GM18873 (cell line): ENCODE measurements at regions not wholly inside any gene's neighbourhood (a gene's known extent, or its start where the extent isn't known, plus 50 kb on each side); places are given as distances from the start of the nearest gene placed in this dataset.
"Not testable (repeated sequence)": the region's sequence is repeated elsewhere in the genome, so short reads cannot be mapped to it uniquely, and the experiment has no call there.

Source experiments
- ATAC-seq: cut with Tn5 transposase; IDR thresholded peaks from one replicate; pipeline ENCODE4 v1.9.1; 2021; ENCODE audit warnings: mild to moderate bottlenecking, moderate library complexity, moderate number of reproducible peaks; ENCODE audit not compliant: unreplicated experiment, low FRiP score

DNA sequence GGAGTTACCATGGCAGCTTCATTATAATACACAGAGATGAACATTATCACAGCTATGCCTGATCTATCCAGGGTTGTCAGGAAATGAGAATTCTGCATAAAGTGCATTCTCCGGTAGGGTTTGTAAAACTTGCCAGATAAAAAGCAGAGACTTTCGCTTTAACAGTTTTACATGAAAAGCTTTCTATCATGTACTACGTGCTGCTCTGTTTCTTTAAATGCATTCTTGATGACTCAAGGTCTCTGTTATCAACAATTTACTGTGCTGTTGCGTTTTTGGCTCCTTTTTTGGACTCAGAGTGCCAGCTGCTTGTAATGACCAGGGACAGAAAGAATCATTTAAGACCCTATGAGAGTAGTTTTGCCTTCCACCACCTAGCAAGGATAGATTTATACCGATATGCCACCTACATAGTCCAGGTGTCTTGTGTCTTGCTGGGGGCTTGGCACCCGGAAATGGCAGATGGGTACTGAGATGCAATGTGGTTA lies 371.2 kb downstream of the BTG1 start:
- ATAC-seq = no peak

DNA sequence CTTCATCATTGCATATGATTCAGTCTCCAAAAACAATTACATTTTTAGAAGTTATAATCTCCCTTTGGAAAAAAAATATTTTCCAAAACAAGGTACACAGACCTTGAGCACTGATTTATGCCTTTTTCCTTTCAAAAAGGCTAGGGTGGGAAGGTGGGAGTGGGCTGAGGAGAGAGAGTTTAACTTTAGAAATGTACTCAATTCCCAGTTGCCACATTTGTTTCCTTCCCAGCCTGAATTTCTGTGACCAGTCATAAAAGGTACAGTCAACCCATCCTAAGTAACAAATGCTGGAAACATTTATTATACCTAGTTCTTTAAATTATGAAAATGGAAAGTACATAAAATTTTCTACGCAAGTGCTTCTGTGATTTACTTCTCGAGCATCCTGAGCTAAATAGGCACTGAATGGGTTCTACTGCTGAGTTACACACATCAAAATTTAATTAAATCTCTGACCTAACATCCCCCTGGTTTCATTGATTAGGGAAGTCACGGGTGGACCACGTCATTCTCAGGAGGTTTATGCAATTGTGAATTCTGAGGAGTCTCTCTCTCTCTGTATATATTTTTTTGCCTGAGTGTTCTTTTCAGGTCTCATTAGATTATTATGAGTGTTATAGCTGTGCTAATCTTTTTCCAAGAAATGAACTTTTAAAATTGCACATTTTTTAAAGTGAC lies 371.8 kb downstream of the BTG1 start:
- ATAC-seq = no peak

DNA sequence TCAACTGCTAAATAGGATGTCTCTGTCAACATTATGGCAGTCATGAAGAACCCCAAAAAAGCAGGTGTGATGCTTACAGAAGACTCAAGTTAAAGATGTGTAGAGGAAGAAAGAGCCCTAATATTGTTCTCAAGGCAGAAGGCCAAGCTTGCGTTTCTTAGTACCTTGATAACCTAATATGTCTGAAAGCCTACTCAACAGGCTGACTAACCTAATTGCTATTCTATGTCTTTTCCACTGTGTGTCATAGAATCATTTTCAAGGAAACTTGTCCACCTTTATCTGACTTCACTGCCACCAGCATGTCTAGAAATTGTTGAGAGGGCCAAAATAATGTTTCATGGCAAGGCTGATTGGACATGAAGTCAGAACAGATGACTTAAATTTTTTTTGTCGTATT lies 373.2 kb downstream of the BTG1 start:
- ATAC-seq = no peak

DNA sequence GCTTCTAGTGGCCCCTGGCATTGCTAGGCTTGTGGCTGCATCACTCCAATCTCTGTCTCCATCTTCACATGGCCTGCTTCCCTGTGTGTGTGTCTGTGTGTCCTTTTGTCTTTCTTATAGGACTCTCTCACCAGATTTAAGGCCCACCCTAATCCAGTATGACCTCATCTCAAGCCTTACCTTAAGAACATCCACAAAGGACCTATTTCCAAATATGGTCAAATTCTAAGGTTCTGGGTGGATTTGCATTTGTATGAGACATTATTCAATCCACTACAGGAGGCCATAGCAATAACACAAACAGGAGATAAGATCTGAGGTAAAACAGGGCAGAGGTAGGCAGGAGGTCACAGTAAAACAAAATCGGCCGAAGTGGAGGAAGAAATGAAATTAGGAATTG lies 375.9 kb downstream of the BTG1 start:
- ATAC-seq = no peak

DNA sequence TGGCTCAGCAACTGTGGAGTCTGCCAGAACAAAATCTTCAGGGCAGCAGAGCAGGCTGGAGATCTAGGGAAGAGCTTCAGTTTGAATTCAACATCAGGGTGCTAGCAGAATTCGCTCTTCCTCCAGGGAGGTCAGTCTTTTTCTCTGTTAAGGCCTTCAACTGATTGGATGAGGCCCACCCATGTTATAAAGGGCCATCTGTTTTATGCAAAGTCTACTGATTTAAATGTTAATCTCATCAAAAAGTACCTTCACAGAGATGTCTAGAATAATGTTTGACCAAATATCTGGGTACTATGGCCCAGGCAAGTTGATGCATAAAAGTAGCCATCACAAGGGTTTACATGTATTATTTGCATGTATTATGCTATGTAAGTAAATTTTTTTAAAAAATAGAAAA lies 378.4 kb downstream of the BTG1 start:
- ATAC-seq = no peak

DNA sequence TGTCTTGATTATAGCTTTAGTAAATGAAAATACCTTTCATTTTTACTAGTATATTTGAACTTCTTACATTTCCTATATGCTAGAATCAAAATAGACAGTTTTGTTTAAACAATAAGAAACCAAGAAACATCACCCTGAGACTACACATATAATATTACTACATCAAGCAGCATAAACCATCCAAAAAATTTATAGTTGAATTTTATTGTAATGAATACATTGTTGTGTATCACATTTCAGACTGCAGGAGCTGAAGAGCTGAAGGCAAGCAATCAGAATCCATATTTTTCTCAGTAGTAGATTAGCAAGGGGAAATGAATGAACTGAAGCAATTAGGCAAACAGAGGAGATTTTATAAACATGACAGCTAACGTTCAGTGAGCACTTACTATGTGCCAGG lies 379.2 kb downstream of the BTG1 start:
- ATAC-seq = no peak

DNA sequence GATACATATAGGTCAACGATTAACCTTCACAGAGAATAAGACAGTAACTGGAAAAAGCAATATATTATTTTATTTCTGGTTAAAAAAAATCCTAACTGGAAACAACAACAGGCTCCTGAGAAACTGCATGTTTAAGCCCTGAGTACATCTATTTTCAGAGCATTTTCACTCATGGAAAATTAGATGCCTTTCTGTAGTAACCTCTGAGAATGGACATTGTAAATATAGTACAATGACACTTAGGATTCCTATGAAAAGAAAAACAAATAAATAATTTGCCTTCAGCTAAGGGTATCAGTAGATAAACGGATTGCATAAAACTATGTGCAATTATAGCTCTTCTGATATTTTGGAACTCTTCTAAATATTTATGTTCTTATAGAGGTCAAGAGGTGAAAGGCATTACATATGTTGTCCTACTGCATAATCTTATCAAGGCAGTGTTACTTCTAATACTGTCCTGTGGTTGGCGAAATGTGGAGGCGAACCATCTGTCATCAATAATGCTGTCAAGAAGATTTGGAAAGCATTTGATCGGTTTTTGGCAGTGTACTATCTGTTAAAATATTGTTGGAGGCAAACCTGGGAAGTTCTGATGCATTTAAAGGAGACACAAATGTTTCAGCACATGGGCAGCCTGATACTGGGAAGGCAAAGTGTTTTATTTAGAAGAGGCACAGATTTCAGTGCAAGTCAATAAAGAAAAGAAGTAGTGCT lies 381.8 kb downstream of the BTG1 start:
- ATAC-seq = no peak

DNA sequence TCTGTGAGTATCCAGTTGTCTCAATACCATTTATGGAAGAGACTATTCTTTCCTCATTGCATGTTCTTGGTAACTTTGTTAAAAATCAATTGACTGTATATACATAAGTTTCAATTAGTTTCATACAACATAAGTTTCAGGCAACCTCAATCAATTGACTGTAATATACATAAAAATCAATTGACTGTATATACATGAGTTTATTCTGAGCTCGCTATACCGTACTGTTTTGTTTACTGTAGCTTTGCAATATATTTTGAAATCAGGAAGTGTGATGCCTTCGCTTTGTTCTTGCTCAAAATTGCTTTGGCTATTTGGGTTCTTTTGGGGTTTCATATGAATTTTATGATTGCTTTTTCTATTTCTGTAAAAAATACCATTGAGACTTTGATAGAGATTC lies 392.0 kb downstream of the BTG1 start:
- ATAC-seq = no peak

DNA sequence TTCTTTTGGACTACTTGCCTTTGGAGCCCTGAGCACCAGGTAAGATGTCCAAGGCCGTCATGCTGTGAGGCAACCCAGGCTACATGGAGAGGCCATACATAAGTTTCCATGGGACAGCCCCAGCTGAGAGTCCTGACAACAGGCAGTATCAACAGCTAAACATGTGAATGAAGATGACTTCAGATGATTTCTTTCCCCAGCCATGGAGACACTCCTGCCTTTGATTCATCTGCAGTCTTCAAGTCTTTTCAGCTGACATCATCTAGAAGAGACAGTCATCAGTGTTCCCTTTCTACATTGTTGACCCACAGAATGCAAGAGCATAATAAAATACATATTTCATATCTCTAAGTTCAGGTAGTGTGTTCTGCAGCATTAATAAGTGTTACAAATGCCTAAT lies 398.7 kb downstream of the BTG1 start:
- ATAC-seq = no peak

DNA sequence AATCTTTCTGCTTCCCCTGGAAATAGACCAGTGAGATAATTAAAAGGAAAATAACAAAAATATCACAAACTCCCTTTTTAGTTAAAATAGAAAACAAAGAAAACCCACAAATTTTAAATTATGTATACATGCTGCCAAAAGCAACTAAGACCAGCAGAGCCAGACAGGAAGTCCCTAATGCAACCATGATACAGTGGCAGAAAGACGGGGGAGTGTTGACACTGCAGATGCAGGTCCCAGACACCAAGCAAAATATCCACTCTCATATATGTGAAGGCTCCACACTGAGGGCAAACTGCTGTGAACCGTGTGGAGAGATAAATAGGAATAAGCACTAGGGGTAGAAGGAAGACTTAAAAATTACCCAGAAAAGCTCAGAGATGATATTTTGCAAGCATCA lies 401.0 kb downstream of the BTG1 start:
- ATAC-seq = no peak

DNA sequence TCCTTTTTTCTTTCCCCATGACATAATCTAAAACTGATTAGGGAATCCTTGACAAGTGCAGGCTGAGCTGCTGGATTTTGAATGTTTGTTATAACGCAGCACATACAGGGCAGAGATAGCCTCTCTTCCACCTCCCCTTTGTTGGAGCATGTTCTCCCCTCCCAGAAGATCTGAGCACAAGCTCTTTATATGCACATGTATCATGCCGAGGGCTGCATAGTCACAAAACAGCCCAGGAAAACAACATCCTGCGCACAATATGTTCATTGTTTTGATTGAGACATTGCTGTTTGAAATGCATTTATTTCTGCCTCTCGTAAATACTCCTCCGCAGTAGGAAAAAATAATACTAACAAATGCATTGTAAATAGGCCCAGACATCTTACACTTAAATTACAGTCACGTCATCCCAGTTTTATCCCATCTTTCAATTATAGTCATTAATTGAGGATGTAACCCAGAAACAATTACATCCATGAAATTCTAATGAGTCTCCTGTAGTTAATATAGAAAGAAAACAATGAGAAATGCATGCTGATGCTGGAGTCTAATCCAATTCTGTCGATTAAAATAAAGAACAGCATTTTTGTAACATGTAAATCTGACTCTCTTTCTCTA lies 401.8 kb downstream of the BTG1 start:
- ATAC-seq = no peak

DNA sequence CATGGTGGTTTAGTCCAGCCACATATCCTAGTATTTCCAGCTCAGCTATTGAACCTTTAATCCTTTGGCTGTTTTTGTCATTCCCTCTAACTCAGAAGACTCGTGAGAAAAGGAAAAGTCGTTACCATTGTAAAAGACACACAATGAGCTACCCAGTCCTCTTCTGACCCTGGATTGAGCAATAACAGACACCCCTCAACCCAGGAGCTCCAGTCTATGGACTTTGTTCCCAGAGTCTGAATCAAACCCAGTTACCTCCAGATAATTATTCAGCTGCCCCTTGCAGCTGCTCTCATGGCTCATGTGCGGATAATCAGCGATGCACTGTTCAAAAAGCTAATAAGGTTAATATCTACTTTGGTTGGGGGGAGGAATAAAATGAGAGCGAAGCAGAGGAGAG lies 402.4 kb downstream of the BTG1 start:
- ATAC-seq = no peak

DNA sequence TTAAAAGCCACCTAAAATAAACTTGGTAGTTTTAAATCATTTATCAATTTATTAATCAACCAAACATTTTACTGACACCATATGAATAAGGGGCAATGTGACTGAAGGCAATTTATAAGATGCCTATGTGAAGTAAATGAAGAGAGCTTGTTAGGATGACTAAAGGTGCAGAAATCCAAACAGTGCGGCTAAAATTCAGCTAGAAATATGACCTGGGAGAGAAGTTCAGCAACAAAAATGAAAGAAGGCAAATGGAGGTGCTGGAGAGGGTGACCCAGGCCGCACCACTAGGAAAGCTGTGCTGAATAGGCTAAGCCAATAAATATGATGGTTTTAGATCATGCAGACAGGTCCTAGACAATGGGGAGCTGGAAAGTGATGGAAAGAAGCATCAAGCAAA lies 403.7 kb downstream of the BTG1 start:
- no peak for ATAC-seq

DNA sequence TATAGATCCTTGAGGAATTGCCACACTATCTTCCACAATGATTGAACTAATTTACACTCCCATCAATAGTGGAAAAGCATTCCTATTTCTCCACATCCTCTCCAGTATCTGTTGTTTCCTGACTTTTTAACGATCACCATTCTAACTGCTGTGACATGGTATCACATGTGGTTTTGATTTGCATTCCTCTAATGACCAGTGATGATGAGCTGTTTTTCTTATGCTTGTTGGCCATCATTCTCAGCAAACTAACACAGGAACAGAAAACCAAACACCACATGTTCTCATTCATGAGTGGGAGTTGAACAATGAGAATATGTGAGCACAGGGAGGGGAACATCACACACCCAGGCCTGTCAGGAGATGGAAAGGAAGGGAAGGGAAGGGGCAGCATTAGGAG lies 411.8 kb downstream of the BTG1 start:
- ATAC-seq = not testable (repeated sequence)

DNA sequence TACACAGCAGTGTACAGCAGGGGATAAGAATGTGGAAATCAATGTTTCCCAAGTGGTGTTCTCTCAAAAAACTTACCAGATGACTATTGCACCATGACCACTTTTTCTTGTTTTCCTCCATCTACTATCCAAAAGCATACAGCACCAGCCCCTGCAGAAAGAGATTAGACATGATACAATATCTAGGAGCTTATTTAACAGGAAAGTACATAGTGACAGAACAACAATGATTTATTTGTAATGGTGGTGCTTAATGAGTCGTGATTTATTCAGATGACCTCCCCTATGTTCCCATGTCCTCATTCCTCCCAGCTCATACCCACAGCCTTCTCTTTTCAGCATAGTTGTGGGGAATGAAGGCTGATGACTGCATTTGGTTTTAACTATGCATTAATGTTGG lies 413.6 kb downstream of the BTG1 start:
- ATAC-seq = no peak

DNA sequence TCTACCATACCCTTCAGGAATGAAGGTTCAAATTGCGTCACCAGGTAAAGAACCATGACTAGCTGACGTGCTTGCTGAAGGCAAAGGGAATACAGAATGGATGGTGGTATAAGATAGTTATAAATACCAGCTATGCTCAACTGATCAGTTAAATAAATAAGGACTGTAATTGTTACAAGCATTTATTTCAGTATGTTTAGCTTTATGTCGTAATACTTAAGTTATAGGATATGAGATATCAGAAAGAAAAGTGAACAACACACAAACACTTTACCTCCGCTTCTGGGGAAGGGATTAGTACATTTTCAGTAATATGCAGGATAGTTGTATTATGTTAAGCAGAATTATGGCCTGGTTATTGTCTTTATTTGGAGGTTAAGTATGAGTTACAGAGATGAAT lies 416.1 kb downstream of the BTG1 start:
- no peak for ATAC-seq

DNA sequence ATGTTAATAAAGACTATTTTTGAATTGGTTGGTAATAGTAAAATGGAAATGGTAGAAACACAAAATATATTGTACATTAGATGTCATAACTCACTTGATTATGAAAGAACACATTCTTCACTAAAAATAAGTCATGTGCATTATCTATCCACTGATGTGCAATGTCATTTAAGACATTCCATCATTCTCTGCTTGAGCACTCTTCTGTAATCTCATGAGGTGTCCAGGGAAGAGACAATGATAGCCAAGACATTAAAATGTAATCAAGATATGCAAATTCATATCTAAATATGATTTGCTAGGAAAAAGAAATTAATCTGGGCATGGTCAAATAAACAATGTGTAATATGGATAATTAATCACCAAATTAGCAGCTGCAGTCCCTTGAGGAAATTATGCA lies 422.5 kb downstream of the BTG1 start:
- no peak for ATAC-seq

DNA sequence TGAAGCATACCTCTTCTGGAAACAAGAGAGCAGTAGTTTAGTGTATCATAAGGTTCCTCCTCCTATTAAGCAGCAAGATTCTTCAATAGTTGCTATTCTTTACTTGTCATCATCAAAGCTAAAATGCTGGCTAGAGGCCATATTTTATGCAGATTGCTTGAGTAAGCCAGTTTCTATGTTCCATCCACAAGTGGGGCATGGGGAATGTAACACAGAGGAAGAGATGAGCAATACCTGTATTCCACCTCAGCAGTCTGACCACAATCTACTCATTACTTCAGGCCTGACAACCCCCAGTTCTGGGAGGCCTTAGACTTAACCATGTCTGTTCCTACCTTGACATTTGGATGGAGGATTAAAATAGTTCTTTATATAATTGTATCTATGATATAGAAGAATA lies 423.6 kb downstream of the BTG1 start:
- no peak for ATAC-seq

DNA sequence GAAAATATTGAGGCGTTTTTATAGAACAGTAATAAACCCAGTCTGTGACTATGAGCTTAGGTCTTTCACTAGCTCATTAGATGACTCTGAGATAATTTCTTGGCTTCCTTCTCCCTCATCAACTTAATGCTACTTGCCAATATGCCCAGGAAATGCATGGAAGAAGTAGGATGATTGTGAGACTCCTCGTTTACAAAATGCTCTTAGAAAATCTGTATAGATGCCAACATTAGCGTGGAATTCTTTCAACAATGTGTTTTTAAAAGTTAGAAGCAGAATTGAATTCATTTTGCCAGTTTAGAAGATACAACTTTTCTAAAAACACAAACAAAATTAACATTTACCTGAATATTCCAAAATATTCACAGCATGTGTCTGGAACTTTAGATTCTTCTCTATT lies 424.6 kb downstream of the BTG1 start:
- ATAC-seq = no peak

DNA sequence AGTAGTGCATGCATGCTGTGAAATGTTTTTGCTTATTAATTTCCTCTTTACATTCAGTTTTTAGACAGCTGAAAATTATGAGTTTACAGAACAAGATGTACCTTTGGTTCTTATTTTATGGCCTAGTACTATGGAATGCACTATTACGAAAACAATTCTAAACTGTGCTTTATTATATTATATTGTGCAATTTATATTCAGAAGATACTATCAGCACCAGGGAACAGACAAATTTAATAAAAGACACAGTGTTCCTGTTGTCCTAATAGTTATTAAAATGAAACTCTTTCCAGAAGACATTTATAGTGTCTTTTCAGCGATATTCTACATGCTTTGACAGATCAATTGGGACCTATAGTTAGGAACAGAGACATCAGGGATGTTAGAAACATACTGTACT lies 427.3 kb downstream of the BTG1 start:
- no peak for ATAC-seq

DNA sequence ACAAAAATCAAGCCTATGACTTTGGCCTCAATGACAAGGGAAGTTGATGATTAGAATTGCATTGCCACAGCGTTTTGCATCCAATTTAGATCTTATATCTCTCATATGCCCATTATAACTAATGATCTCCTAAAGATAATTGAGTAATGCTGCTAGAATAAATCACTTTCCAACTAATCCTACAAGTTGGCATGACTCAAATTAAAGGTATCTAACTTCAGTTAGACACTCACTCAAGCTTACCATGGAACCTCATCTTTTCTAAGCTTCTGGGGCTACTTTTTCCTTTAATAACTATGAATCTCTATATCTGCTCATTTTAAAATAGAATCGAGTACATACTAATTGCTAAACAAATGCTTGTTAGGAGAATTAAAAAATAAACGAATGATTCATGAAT lies 427.8 kb downstream of the BTG1 start:
- ATAC-seq = no peak

DNA sequence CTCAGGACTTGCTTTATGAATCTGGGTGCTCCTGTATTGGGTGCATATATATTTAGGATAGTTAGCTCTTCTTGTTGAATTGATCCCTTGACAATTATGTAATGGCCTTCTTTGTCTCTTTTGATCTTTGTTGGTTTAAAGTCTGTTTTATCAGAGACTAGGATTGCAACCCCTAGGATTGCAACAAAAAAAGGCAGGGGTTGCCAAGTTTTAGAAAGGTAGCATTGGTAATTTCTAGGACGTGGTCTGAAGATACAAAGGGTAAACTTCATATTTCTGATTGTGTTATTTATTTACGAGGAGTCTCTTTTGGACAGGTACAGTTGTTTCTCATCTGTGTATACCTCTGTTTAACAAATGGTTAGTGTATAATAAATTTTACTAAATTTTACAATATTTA lies 433.7 kb downstream of the BTG1 start:
- ATAC-seq = not testable (repeated sequence)
